Astrocyte (in vitro differentiated cells and primary cell): ENCODE measurements at regions not wholly inside any gene's neighbourhood (a gene's known extent, or its start where the extent isn't known, plus 50 kb on each side); places are given as distances from the start of the nearest gene placed in this dataset.

ENCODE experiments used
- EZH2 ChIP-seq: IDR thresholded peaks from 2 replicates; pipeline ENCODE4 v1.6.1; 2012; ENCODE audit warnings: mild to moderate bottlenecking, low read length, inconsistent platforms; ENCODE audit not compliant: insufficient read depth
- TF ChIP-seq, protein P1 (sequence below): IDR thresholded peaks from 2 replicates; pipeline ENCODE4 v1.5.1; 2011; ENCODE audit warnings: low read depth, mild to moderate bottlenecking, inconsistent platforms, low read length, moderate library complexity; ENCODE audit not compliant: insufficient read depth

DNA sequence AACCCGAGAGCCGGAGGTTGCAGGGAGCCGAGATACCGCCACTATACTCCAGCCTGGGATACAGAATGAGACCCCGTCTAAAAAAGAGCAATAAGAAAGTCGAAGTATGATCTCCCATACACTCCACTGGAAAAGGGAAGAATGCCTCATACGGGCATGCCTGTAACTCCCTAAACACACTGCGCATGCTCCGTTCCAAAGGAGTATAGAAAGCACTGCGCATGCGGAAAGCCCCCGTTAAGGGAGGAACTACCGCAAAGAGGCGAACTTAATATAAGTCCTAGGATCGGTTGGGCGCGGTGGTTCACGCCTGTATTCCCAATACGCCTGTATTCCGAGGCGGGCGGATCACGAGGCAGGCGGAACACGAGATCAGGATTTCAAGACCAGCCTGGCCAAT is 313.1 kb upstream of the ERCC4 start:
- TF ChIP-seq, protein P1, sequence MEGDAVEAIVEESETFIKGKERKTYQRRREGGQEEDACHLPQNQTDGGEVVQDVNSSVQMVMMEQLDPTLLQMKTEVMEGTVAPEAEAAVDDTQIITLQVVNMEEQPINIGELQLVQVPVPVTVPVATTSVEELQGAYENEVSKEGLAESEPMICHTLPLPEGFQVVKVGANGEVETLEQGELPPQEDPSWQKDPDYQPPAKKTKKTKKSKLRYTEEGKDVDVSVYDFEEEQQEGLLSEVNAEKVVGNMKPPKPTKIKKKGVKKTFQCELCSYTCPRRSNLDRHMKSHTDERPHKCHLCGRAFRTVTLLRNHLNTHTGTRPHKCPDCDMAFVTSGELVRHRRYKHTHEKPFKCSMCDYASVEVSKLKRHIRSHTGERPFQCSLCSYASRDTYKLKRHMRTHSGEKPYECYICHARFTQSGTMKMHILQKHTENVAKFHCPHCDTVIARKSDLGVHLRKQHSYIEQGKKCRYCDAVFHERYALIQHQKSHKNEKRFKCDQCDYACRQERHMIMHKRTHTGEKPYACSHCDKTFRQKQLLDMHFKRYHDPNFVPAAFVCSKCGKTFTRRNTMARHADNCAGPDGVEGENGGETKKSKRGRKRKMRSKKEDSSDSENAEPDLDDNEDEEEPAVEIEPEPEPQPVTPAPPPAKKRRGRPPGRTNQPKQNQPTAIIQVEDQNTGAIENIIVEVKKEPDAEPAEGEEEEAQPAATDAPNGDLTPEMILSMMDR = no peak
- TF ChIP-seq EZH2 = no peak
